ENCODE measurements at regions not wholly inside any gene's neighbourhood (a gene's known extent, or its start where the extent isn't known, plus 50 kb on each side); places are given as distances from the start of the nearest gene placed in this dataset.

- TF ChIP-seq POLR2A (IDR thresholded peaks at IDR 0.05; ENCODE audit: low read depth) (no peak), CTCF (IDR thresholded peaks at IDR 0.05) (no peak), EP300 (IDR thresholded peaks at IDR 0.05) (no peak)
Observed at GRCh38 chr12:127533353-127533752, 733.6 kb upstream of the TMEM132C start.
